ENCODE measurements at regions not wholly inside any gene's neighbourhood (a gene's known extent, or its start where the extent isn't known, plus 50 kb on each side); places are given as distances from the start of the nearest gene placed in this dataset.

DNA sequence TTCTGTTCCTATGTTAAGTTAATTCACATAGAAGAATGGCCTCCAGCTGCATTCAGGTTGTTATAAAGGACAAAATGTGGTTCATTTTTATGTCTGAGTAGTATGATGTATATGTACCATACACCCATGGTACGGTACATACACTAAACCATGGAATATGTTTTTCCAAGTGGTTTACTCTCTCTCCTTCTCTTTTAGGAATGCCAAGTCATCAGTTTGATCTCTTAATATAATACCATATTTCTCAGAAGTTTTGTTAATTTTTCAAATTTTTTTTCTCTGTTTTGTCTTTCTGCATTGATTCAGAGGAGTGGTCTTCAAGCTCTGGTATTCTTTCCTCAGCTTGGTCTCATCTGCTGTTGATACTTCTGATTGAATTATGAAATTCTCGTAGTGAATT is 230.9 kb downstream of the DSEL start:
- TF ChIP-seq TAF1 (conservative IDR thresholded peaks at IDR 0.05) (no peak), CTCF (IDR thresholded peaks at IDR 0.05; ENCODE audit: low read depth, low read length, missing input control) (no peak), JUND (IDR thresholded peaks at IDR 0.05) (no peak), REST (IDR thresholded peaks at IDR 0.05) (no peak), YY1 (IDR thresholded peaks at IDR 0.05) (no peak), RXRA (IDR thresholded peaks at IDR 0.05) (no peak), RAD21 (IDR thresholded peaks at IDR 0.05) (no peak), EGR1 (IDR thresholded peaks at IDR 0.05; ENCODE audit: low read depth in 2 of 2) (no peak), GABPA (IDR thresholded peaks at IDR 0.05 in 1 of 2, conservative IDR thresholded peaks at IDR 0.05 in 1 of 2) (no peak)
- TF ChIP-seq, protein P1, sequence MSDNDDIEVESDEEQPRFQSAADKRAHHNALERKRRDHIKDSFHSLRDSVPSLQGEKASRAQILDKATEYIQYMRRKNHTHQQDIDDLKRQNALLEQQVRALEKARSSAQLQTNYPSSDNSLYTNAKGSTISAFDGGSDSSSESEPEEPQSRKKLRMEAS (IDR thresholded peaks at IDR 0.05): no peak
- TF ChIP-seq, protein P2, sequence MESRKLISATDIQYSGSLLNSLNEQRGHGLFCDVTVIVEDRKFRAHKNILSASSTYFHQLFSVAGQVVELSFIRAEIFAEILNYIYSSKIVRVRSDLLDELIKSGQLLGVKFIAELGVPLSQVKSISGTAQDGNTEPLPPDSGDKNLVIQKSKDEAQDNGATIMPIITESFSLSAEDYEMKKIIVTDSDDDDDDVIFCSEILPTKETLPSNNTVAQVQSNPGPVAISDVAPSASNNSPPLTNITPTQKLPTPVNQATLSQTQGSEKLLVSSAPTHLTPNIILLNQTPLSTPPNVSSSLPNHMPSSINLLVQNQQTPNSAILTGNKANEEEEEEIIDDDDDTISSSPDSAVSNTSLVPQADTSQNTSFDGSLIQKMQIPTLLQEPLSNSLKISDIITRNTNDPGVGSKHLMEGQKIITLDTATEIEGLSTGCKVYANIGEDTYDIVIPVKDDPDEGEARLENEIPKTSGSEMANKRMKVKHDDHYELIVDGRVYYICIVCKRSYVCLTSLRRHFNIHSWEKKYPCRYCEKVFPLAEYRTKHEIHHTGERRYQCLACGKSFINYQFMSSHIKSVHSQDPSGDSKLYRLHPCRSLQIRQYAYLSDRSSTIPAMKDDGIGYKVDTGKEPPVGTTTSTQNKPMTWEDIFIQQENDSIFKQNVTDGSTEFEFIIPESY (IDR thresholded peaks at IDR 0.05): no peak
- TF ChIP-seq, protein P3, sequence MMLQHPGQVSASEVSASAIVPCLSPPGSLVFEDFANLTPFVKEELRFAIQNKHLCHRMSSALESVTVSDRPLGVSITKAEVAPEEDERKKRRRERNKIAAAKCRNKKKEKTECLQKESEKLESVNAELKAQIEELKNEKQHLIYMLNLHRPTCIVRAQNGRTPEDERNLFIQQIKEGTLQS (IDR thresholded peaks at IDR 0.05): no peak

All from liver (tissue), 3 donors.